IPS DF 4.7 (cell line): ENCODE measurements at regions not wholly inside any gene's neighbourhood (a gene's known extent, or its start where the extent isn't known, plus 50 kb on each side); places are given as distances from the start of the nearest gene placed in this dataset.

Experiments used
- DNase-seq: peaks from one replicate; pipeline ENCODE4 v3.0.0-alpha.2; 2013; ENCODE audit warnings: low spot score; ENCODE audit errors: extremely low read depth

- no peak for DNase-seq
Observed at GRCh38 chr6:81819767-81820166, 67.3 kb upstream of the TENT5A start.

DNA sequence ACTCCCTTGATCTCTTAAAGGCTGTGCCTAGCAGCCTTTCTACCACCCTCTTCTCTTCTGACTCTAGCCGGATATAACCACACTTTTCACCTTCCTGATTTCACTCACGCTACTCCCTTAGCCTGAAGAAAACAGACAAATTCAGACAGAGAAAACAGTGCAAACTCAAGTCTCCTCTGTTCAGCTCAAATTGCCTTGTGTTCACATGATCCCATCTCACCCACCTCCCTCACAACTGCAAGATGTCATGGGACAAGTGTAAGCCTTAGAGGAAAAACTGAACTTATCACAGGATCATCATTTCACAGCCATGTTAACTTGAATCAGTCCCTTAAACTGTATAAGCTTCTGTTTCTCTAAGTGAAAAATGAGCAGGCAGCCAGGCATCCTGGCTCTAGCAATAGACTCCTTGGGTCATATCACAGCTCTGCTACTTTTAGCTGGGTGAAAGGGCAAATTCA, 66.5 kb upstream of the TENT5A start:
- DNase-seq = no peak

- DNase-seq = no peak
Observed at GRCh38 chr6:81816380-81816779, 63.9 kb upstream of the TENT5A start.

DNA sequence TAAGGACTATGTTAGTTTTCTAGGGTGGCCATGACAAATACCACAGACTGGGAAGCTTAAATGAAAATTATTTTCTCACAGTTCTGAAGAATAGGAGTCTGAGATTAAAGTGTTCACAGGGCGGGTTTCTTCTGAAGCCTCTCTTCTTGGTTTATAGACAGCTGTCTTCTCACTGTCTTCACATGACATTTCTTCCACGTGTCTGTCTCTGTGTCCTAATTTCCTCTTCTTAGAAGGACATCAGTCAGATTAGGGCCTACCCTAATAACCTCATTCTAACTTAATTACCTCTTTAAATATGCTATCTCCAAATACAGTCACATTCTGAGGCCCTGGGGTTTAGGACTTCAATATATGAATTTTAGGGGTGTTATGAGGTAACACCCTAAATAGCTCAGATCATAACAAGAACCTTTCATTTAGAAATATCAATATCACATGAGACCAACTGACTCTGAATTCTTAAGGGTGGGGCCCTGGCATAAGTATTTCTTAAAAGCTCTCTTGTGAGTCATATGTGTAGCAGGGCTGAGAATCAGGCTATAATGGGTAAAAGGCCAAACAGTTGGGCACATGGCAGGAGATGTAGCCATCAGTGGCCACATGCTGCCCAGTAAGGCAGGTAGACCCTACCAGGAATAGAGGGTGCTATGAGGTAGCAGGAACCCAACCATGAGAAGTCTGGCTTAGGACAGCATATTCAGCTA, 62.0 kb upstream of the TENT5A start:
- no peak for DNase-seq

DNA sequence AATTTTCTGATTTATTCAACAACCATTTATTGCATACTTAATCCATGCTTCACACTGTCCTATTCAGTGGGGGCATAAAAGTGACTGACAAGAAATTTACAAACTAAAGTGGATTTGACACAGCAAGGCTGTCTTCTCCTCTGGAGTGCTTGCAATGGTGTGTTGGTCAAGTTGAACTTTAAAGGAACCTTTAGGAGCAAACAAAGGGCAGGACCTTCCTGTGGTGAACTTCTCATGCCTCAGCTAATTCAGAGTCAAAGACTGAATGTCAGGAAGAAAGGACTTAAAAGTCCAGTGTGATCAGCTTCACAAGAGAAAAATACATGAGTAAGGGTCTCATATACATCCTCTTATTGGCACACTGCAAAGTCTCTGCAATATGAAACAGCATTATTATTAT, 60.8 kb upstream of the TENT5A start:
- DNase-seq = no peak

- DNase-seq = no peak
Observed at GRCh38 chr6:81812401-81812800, 59.9 kb upstream of the TENT5A start.

- DNase-seq = no peak
Observed at GRCh38 chr6:81808851-81809570, 56.5 kb upstream of the TENT5A start.

DNA sequence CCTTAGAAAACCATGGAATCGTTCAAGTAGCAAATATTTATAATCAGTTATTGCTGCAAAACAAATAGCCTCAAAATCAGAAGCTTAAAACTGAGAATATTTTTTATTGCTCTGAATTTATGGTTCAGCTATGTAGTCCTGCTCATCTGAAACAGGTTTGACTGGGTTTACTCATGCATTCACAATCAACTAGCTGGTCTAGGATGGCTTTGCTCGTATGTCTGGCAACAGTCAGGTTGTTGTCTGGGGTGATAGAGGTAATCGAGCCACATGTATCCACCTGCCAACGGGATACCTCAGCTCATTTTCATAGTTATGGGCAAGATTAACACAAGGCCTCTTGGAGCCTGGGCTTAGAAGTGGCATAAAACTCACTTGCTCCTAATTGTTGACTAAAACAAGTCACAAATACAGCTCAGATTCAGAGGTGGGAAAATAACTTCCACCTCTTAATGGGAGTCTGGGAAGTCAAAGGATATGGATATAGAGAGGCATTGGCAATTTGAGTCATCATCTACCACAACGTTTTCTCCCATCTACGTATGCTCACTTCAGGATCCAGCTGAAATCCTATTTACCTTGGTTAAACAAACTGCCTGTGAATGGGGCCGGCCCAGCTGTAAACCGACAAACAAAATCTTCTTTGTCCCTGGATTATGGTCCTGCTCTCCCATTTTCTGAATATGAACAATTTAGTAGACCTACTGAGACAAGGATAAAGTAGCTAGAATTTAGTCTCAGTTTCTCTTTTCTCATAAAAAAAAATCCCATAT, 54.5 kb upstream of the TENT5A start:
- DNase-seq = no peak

GRCh38 chr6:81802356-81802755, 49.9 kb upstream of the TENT5A start:
- no peak for DNase-seq
